Fibroblast of lung (primary cell): ENCODE measurements at regions not wholly inside any gene's neighbourhood (a gene's known extent, or its start where the extent isn't known, plus 50 kb on each side); places are given as distances from the start of the nearest gene placed in this dataset.

Source experiments
- DNase-seq, 2 donors: peaks; one replicate each; pipeline versions ENCODE4 v3.0.0 to v3.0.0-alpha.2; 2010; ENCODE audit warnings: low read depth in 2 of 2
- H2AFZ ChIP-seq: 2 replicates; pipeline ENCODE4 v1.5.1; 2012; ENCODE audit warnings: low read length, control low read depth, inconsistent platforms
- H3K27ac ChIP-seq: 2 replicates; pipeline ENCODE4 v1.5.1; 2011; ENCODE audit warnings: low read length, control low read depth; ENCODE audit not compliant: insufficient read depth
- H3K27me3 ChIP-seq: 2 replicates; pipeline ENCODE4 v1.5.1; 2011; ENCODE audit warnings: mild to moderate bottlenecking, low read length; ENCODE audit not compliant: control insufficient read depth, insufficient read depth
- H3K36me3 ChIP-seq: 2 replicates; pipeline ENCODE4 v1.5.1; 2011; ENCODE audit warnings: low read length; ENCODE audit not compliant: control insufficient read depth, insufficient read depth
- H3K4me1 ChIP-seq: 2 replicates; pipeline ENCODE4 v1.5.1; 2011; ENCODE audit warnings: low read length; ENCODE audit not compliant: control insufficient read depth, insufficient read depth; ENCODE audit errors: extremely low read depth
- H3K4me2 ChIP-seq: 2 replicates; pipeline ENCODE4 v1.5.1; 2011; ENCODE audit warnings: low read length, control low read depth; ENCODE audit not compliant: insufficient read depth; ENCODE audit errors: extremely low read depth
- H3K4me3 ChIP-seq, 4 experiments: fragments of 200-600 bp in 1 of 4; sonication (generic) in 1 of 4; replicated peaks in 1 of 4; 2 replicates each; pipeline ENCODE4 v1.5.1; 2011 to 2016; ENCODE audit warnings: low read length in 4 of 4, low read depth in 3 of 4, mild to moderate bottlenecking in 3 of 4, control low read depth in 2 of 4, inconsistent platforms in 1 of 4, mixed read lengths in 1 of 4; ENCODE audit not compliant: insufficient read depth in 1 of 4; ENCODE audit errors: control extremely low read depth in 1 of 4
- H3K79me2 ChIP-seq: 2 replicates; pipeline ENCODE4 v1.5.1; 2012; ENCODE audit warnings: mild to moderate bottlenecking, low read length, inconsistent platforms; ENCODE audit not compliant: control insufficient read depth, insufficient read depth
- H3K9ac ChIP-seq: 2 replicates; pipeline ENCODE4 v1.5.1; 2011; ENCODE audit warnings: mild to moderate bottlenecking, low read length, control low read depth; ENCODE audit not compliant: insufficient read depth
- H3K9me3 ChIP-seq: 2 replicates; pipeline ENCODE4 v1.5.1; 2012; ENCODE audit warnings: low read depth, low read length; ENCODE audit not compliant: control insufficient read depth, insufficient read depth
- H4K20me1 ChIP-seq: 2 replicates; pipeline ENCODE4 v1.5.1; 2011; ENCODE audit warnings: low read length; ENCODE audit not compliant: control insufficient read depth, insufficient read depth; ENCODE audit errors: extremely low read depth
- EZH2 ChIP-seq: IDR thresholded peaks from 2 replicates; pipeline ENCODE4 v1.5.1; 2012; ENCODE audit warnings: low read length, control low read depth, mild to moderate bottlenecking; ENCODE audit errors: missing control alignments
- TF ChIP-seq, protein P1 (sequence below), 2 donors: IDR thresholded peaks in 1 of 2; conservative IDR thresholded peaks in 1 of 2; 1 replicate in 1 of 2; 2 replicates in 1 of 2; pipeline ENCODE4 v1.5.1; 2011 to 2012; ENCODE audit warnings: low read length in 2 of 2, control low read depth in 1 of 2, inconsistent platforms in 1 of 2, low read depth in 1 of 2, mild to moderate bottlenecking in 1 of 2

GRCh38 chr9:32260151-32260862 is 124.1 kb upstream of the ACO1 start:
- H3K79me2 ChIP-seq, result no peaks in the 10 kb centered on the region
- no peaks in the 10 kb centered on the region for H3K27me3 ChIP-seq
- TF ChIP-seq, protein P1, sequence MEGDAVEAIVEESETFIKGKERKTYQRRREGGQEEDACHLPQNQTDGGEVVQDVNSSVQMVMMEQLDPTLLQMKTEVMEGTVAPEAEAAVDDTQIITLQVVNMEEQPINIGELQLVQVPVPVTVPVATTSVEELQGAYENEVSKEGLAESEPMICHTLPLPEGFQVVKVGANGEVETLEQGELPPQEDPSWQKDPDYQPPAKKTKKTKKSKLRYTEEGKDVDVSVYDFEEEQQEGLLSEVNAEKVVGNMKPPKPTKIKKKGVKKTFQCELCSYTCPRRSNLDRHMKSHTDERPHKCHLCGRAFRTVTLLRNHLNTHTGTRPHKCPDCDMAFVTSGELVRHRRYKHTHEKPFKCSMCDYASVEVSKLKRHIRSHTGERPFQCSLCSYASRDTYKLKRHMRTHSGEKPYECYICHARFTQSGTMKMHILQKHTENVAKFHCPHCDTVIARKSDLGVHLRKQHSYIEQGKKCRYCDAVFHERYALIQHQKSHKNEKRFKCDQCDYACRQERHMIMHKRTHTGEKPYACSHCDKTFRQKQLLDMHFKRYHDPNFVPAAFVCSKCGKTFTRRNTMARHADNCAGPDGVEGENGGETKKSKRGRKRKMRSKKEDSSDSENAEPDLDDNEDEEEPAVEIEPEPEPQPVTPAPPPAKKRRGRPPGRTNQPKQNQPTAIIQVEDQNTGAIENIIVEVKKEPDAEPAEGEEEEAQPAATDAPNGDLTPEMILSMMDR (conservative IDR thresholded peaks at IDR 0.05 in 1 of 2, IDR thresholded peaks at IDR 0.05 in 1 of 2; ENCODE audit: low read depth in 1 of 2, low read length in 2 of 2), result no peak
- no peak for TF ChIP-seq EZH2
- no peak overlapping the region for H3K4me3 ChIP-seq
- H3K9me3 ChIP-seq, result no peaks in the 10 kb centered on the region
- no peaks in the 10 kb centered on the region for H3K36me3 ChIP-seq
- no peak for DNase-seq
- no peak overlapping the region for H3K9ac ChIP-seq
- no peak overlapping the region for H2AFZ ChIP-seq
- no peak overlapping the region for H3K27ac ChIP-seq
- no peaks in the 10 kb centered on the region for H4K20me1 ChIP-seq
- H3K4me1 ChIP-seq, result no peaks in the 10 kb centered on the region
- H3K4me2 ChIP-seq, result no peak overlapping the region

DNA sequence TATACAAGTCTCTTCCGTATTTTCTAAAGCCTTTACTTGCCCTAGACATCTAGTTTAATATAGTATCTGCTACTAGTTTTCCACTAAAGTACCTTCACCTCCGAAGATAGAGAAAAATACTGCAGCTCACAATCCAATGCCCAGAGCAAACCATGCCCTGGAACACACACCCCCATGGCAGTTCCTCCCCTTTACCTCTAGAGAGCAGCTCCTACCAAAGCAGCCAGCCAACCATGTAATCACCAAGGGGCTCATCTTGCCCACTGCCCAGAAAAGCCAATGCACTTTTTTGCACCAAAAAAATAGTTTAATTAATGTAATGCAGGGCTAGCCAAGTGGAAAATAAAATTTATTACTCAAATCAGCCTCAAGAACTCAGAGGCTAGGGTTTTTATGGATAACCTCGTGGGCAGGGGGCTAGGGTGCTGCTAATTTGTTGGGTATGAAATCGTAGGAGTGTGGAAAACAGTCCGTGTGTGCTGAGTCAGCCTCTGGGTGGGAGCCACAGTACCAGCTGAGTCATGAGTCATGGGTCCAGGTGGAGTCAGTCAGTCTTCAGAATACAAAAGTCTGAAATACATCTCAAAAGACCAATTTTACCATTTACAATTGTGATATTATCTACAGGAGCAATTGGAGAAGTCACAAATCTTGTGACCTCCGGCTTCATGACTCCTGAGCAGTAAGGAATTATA is 120.1 kb upstream of the ACO1 start:
- Histone ChIP-seq H3K9ac (no peak overlapping the region), H3K4me1 (no peaks in the 10 kb centered on the region), H3K79me2 (no peaks in the 10 kb centered on the region), H4K20me1 (no peaks in the 10 kb centered on the region), H3K36me3 (no peaks in the 10 kb centered on the region), H3K4me3 (no peak overlapping the region), H2AFZ (no peak overlapping the region), H3K9me3 (no peaks in the 10 kb centered on the region), H3K4me2 (no peak overlapping the region), H3K27ac (no peak overlapping the region), H3K27me3 (no peaks in the 10 kb centered on the region)
- DNase-seq, result peak; percentile 1 to 12
- no peak for TF ChIP-seq EZH2
- TF ChIP-seq, protein P1 (conservative IDR thresholded peaks at IDR 0.05 in 1 of 2, IDR thresholded peaks at IDR 0.05 in 1 of 2; ENCODE audit: low read depth in 1 of 2, low read length in 2 of 2), result no peak

- H3K27me3 ChIP-seq, result no peaks in the 10 kb centered on the region
- H3K4me3 ChIP-seq, result no peak overlapping the region
- H3K9ac ChIP-seq, result no peak overlapping the region
- H3K9me3 ChIP-seq, result no peaks in the 10 kb centered on the region
- no peaks in the 10 kb centered on the region for H3K4me1 ChIP-seq
- TF ChIP-seq, protein P1 (conservative IDR thresholded peaks at IDR 0.05 in 1 of 2, IDR thresholded peaks at IDR 0.05 in 1 of 2; ENCODE audit: low read depth in 1 of 2, low read length in 2 of 2), result no peak
- no peak for TF ChIP-seq EZH2
- H3K4me2 ChIP-seq, result no peak overlapping the region
- H3K27ac ChIP-seq, result no peak overlapping the region
- no peaks in the 10 kb centered on the region for H3K36me3 ChIP-seq
- no peaks in the 10 kb centered on the region for H3K79me2 ChIP-seq
- no peaks in the 10 kb centered on the region for H4K20me1 ChIP-seq
- DNase-seq, result no peak
- H2AFZ ChIP-seq, result no peak overlapping the region
Observed at GRCh38 chr9:32265037-32265436, 119.4 kb upstream of the ACO1 start.
